ENCODE measurements at regions not wholly inside any gene's neighbourhood (a gene's known extent, or its start where the extent isn't known, plus 50 kb on each side); places are given as distances from the start of the nearest gene placed in this dataset.
A peak's percentile ranks its signal among the peaks of the same experiment; 100 is the strongest.
"Not testable (repeated sequence)": the region's sequence is repeated elsewhere in the genome, so short reads cannot be mapped to it uniquely, and the experiment has no call there.

GRCh38 chr2:224650815-224651439, 65.2 kb downstream of the CCDC195 start:
- DNase-seq, result no peak

GRCh38 chr2:224647684-224648083, 62.5 kb upstream of the CUL3 start:
- not testable (repeated sequence) for DNase-seq

DNA sequence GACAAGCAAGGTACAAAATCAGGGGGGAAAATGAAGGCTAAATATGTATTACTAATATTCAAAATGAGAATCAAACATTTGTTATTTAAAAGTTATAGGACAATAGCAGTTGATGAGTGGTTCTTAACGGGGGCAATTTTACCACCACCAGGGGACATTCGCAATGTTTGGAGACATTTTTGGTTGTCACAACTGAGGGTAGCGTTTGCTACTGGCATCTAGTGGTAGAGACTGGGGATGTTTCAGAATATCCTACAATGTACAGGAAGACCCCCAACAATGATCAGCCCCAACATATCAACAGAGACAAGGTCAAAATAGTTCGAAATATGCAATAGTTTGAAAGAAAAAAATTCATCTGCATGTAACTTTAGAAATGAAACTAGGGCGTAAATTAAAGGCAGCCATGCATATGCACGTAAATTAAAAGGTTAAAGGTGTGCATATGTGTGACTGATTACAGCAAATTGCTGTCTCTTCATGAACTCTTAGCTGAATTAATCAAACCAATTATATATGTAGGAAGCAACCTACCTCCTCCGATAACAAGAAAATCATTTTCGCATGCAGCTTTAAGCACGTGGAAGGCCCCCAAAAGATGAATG, 61.2 kb upstream of the CUL3 start:
- DNase-seq, result peak; percentile 4

- no peak for DNase-seq
Observed at GRCh38 chr2:224645722-224646121, 60.6 kb upstream of the CUL3 start.

DNA sequence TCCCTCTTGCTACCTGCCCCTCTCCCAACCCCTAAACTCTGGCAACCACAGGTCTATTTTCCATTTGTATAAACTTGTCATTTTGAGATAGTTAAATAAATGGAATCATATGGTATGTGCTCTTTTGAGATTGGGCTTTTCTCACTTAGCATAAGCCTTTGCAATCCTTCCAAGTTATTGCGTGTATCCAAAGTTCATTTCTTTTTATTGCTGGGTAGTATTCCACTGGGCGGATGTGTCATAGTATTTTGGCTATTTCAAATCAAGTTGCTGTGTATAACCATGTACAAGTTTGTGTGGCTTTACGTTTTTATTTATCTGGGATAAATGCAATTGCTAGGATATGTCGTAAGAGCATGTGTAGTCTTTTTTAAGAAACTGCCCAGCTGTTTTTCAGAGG, 55.5 kb upstream of the CUL3 start:
- no peak for DNase-seq

- DNase-seq, result peak; percentile 21
Observed at GRCh38 chr2:224638301-224638823, 53.2 kb upstream of the CUL3 start.

All from CD4-positive, alpha-beta T cell treated with Interferon gamma for 1 hour (primary cell).